A549 (cell line): ENCODE measurements at regions not wholly inside any gene's neighbourhood (a gene's known extent, or its start where the extent isn't known, plus 50 kb on each side); places are given as distances from the start of the nearest gene placed in this dataset.

Experiments
- ATAC-seq, 2 experiments: fragments of 200-7000 bp in 1 of 2; fragments of >200 bp in 1 of 2; cut with Nextera tagmentation in 1 of 2; cut with Tn5 transposase in 1 of 2; 3 replicates each; pipeline versions ENCODE4 v1.8.0 to v1.9.1; 2018 to 2020; ENCODE audit warnings: mild to moderate bottlenecking in 1 of 2, moderate library complexity in 1 of 2
- CTCF ChIA-PET: fragments of 300-600 bp; sonication (Branson Sonifier 250); formaldehyde crosslinking; extraction: SDS; loops from one replicate; lab custom pipeline; 2021; ENCODE audit warnings: antibody characterized with exemption, inconsistent platforms; lab: Yijun Ruan, JAX
- POLR2A ChIA-PET: fragments of 350-600 bp; formaldehyde crosslinking; extraction: SDS; loops from one replicate; lab custom pipeline; 2021; ENCODE audit warnings: antibody characterized with exemption, inconsistent platforms; lab: Yijun Ruan, JAX
- DNase-seq, 2 experiments: peaks; one replicate each; pipeline versions ENCODE4 v3.0.0 to v3.0.0-alpha.2; 2011 to 2016; ENCODE audit warnings: low read depth in 1 of 2, low spot score in 1 of 2
- FAIRE-seq: peaks from 2 replicates; lab custom pipeline; 2011; peaks lifted over from hg19 to GRCh38; lab: Jason Lieb, UNC
- H3K27ac ChIP-seq, 2 experiments: fragments of >200 bp; sonication (Bioruptor Twin); formaldehyde crosslinking; 3 replicates each; pipeline ENCODE4 v1.5.1; 2016 to 2017
- H3K4me1 ChIP-seq: fragments of >200 bp; sonication (Bioruptor Twin); formaldehyde crosslinking; 3 replicates; pipeline ENCODE4 v1.6.1; 2016
- H3K4me2 ChIP-seq: fragments of >200 bp; sonication (Bioruptor Twin); formaldehyde crosslinking; 3 replicates; pipeline ENCODE4 v1.6.1; 2016
- H3K4me3 ChIP-seq: fragments of >200 bp; sonication (Bioruptor Twin); formaldehyde crosslinking; 3 replicates; pipeline ENCODE4 v1.5.1; 2016
- H3K9me3 ChIP-seq: fragments of >200 bp; sonication (Bioruptor Twin); formaldehyde crosslinking; 3 replicates; pipeline ENCODE4 v1.6.1; 2016
- BCL3 ChIP-seq: fragments of >200 bp; sonication (Bioruptor Twin); formaldehyde crosslinking; IDR thresholded peaks from 3 replicates; pipeline ENCODE4 v1.6.1; 2016
- CBX8 ChIP-seq: fragments of 200-600 bp; sonication (generic); IDR thresholded peaks from 2 replicates; pipeline ENCODE4 v1.6.1; 2016
- E2F6 ChIP-seq: IDR thresholded peaks from 2 replicates; pipeline ENCODE4 v1.6.1; 2012; ENCODE audit warnings: low read depth, borderline replicate concordance
- EHF ChIP-seq: fragments of 250-450 bp; sonication (Bioruptor Pico); IDR thresholded peaks from 2 replicates; pipeline ENCODE4 v1.5.0; 2020; ENCODE audit warnings: mild to moderate bottlenecking
- EP300 ChIP-seq, 2 experiments: fragments of >200 bp; sonication (Bioruptor Twin); formaldehyde crosslinking; IDR thresholded peaks; 2 replicates in 1 of 2; 3 replicates in 1 of 2; pipeline ENCODE4 v1.6.1; 2016 to 2017
- HES2 ChIP-seq: fragments of >200 bp; sonication (Bioruptor Twin); formaldehyde crosslinking; IDR thresholded peaks from 2 replicates; pipeline ENCODE4 v1.6.1; 2016
- HEYL ChIP-seq: fragments of 250-450 bp; sonication (Bioruptor Pico); IDR thresholded peaks from 2 replicates; pipeline ENCODE4 v1.8.0; 2021; ENCODE audit warnings: mild to moderate bottlenecking, moderate library complexity
- HMGXB4 ChIP-seq: fragments of 250-450 bp; sonication (Bioruptor Pico); IDR thresholded peaks from 2 replicates; pipeline ENCODE4 v1.5.0; 2021; ENCODE audit warnings: mild to moderate bottlenecking, moderate library complexity, borderline replicate concordance
- HOXB5 ChIP-seq: fragments of 250-450 bp; sonication (Bioruptor Pico); IDR thresholded peaks from 2 replicates; pipeline ENCODE4 v1.5.0; 2020; ENCODE audit warnings: mild to moderate bottlenecking, moderate library complexity
- JUNB ChIP-seq: fragments of >200 bp; sonication (Bioruptor Twin); formaldehyde crosslinking; IDR thresholded peaks from 2 replicates; pipeline ENCODE4 v1.6.1; 2016
- MYC ChIP-seq: IDR thresholded peaks from 2 replicates; pipeline ENCODE4 v1.6.1; 2012; ENCODE audit warnings: mild to moderate bottlenecking, inconsistent platforms, low read length, improper control_type of control experiment, borderline replicate concordance
- NFE2L2 ChIP-seq: fragments of 150-350 bp; conservative IDR thresholded peaks from 2 replicates; pipeline ENCODE4 v1.6.1; 2014; ENCODE audit warnings: low read length
- NPAS2 ChIP-seq: fragments of 250-450 bp; sonication (Bioruptor Pico); IDR thresholded peaks from 2 replicates; pipeline ENCODE4 v1.8.0; 2022; ENCODE audit warnings: mild to moderate bottlenecking, moderate library complexity, borderline replicate concordance
- PBX3 ChIP-seq: IDR thresholded peaks from 2 replicates; pipeline ENCODE4 v1.6.1; 2012
- PHF8 ChIP-seq: fragments of 200-600 bp; sonication (generic); IDR thresholded peaks from 2 replicates; pipeline ENCODE4 v1.6.1; 2016; ENCODE audit warnings: low read depth, mild to moderate bottlenecking, antibody characterized with exemption, moderate library complexity, borderline replicate concordance
- POLR2AphosphoS2 ChIP-seq: conservative IDR thresholded peaks from 2 replicates; pipeline ENCODE4 v1.6.1; 2012; ENCODE audit warnings: low read length, improper control_type of control experiment, inconsistent platforms
- RARB ChIP-seq: fragments of 250-450 bp; sonication (Bioruptor Pico); IDR thresholded peaks from 2 replicates; pipeline ENCODE4 v1.8.0; 2021; ENCODE audit warnings: mild to moderate bottlenecking, moderate library complexity
- RCOR1 ChIP-seq: fragments of 150-350 bp; IDR thresholded peaks from 2 replicates; pipeline ENCODE4 v1.6.1; 2014; ENCODE audit warnings: antibody characterized with exemption, low read length, low read depth
- REST ChIP-seq: fragments of 200-600 bp; sonication (generic); IDR thresholded peaks from 2 replicates; pipeline ENCODE4 v1.6.1; 2016; ENCODE audit warnings: antibody characterized with exemption, mild to moderate bottlenecking, moderate library complexity
- RFX5 ChIP-seq: fragments of 450-650 bp; IDR thresholded peaks from 2 replicates; pipeline ENCODE4 v1.7.1; 2014; ENCODE audit warnings: antibody characterized with exemption, mild to moderate bottlenecking, moderate library complexity
- TP53 ChIP-seq: fragments of 250-450 bp; sonication (Bioruptor Pico); IDR thresholded peaks from 2 replicates; pipeline ENCODE4 v1.5.0; 2021; ENCODE audit warnings: mild to moderate bottlenecking, moderate library complexity
- USF2 ChIP-seq: fragments of 450-650 bp; IDR thresholded peaks from 2 replicates; pipeline ENCODE4 v1.6.1; 2014; ENCODE audit warnings: antibody characterized with exemption
- ZFP36 ChIP-seq: fragments of 450-650 bp; IDR thresholded peaks from 2 replicates; pipeline ENCODE4 v1.6.1; 2014; ENCODE audit warnings: borderline replicate concordance; ENCODE audit not compliant: partially characterized antibody
- WGBS: methylation state at CpG from one replicate; pipeline ENCODE4 v1.1.6; 2017; ENCODE audit errors: missing lambda C conversion rate; 5-methylcytosine and 5-hydroxymethylcytosine counted together

- no peak overlapping the region for H3K27ac ChIP-seq
- no peak for FAIRE-seq
- CTCF ChIA-PET: no interaction called here
Observed at GRCh38 chr9:32278991-32279390, 105.5 kb upstream of the ACO1 start.

GRCh38 chr9:32289756-32290155, 94.7 kb upstream of the ACO1 start:
- TF ChIP-seq POLR2AphosphoS2: no peak
- no peak for TF ChIP-seq NFE2L2
- TF ChIP-seq REST: no peak
- TF ChIP-seq MYC: no peak
- no peak for TF ChIP-seq PHF8
- no peak for TF ChIP-seq RFX5
- no peak for TF ChIP-seq HMGXB4 (CRISPR knock-in tag)
- no peak for TF ChIP-seq HOXB5
- no peak for TF ChIP-seq BCL3
- TF ChIP-seq HES2: no peak
- no peak for TF ChIP-seq CBX8
- DNase-seq (no peak), FAIRE-seq (no peak), ATAC-seq (no peak)
- 17% methylated on average over 3 of the region's 3 CpGs for WGBS
- Histone ChIP-seq H3K4me1 (no peaks in the 10 kb centered on the region), H3K4me2 (no peak overlapping the region), H3K9me3 (no peaks in the 10 kb centered on the region), H3K27ac (no peak overlapping the region), H3K4me3 (no peak overlapping the region)
- ChIA-PET POLR2A (no interaction called here), CTCF (interaction anchor here (1.0 kb wide), 1 partner anchor 61 kb away, joined by 3 read pairs; no protein-coding TSS in a partner anchor)

More at GRCh38 chr9:32278991-32279390, 105.5 kb upstream of the ACO1 start:
- Histone ChIP-seq H3K9me3 (no peaks in the 10 kb centered on the region), H3K4me1 (no peaks in the 10 kb centered on the region), H3K4me2 (no peak overlapping the region), H3K4me3 (no peak overlapping the region)
- ATAC-seq: no peak
- no peak for TF ChIP-seq E2F6
- TF ChIP-seq HEYL (CRISPR knock-in tag): no peak
- TF ChIP-seq EHF (CRISPR knock-in tag): no peak
- no peak for TF ChIP-seq JUNB
- TF ChIP-seq PHF8: no peak
- POLR2A ChIA-PET: no interaction called here
- no peak for DNase-seq

GRCh38 chr9:32291370-32291769, 93.1 kb upstream of the ACO1 start:
- Histone ChIP-seq H3K4me2 (no peak overlapping the region), H3K4me3 (no peak overlapping the region), H3K27ac (no peak overlapping the region), H3K9me3 (no peaks in the 10 kb centered on the region), H3K4me1 (no peaks in the 10 kb centered on the region)
- FAIRE-seq (no peak), DNase-seq (no peak), ATAC-seq (no peak)
- ChIA-PET POLR2A (no interaction called here), CTCF (interaction anchor here (1.9 kb wide), 1 partner anchor 9 kb away, joined by 5 read pairs; no protein-coding TSS in a partner anchor)
- WGBS: 6% methylated on average over 3 of the region's 3 CpGs
- no peak for TF ChIP-seq HMGXB4 (CRISPR knock-in tag)
- no peak for TF ChIP-seq RCOR1
- no peak for TF ChIP-seq PHF8
- no peak for TF ChIP-seq PBX3
- no peak for TF ChIP-seq ZFP36
- TF ChIP-seq TP53 (CRISPR knock-in tag): no peak
- no peak for TF ChIP-seq USF2
- TF ChIP-seq EP300 (IDR thresholded peaks at IDR 0.05): no peak
- TF ChIP-seq RARB (CRISPR knock-in tag): no peak
- no peak for TF ChIP-seq NPAS2
